GM12892 (cell line): ENCODE measurements at regions not wholly inside any gene's neighbourhood (a gene's known extent, or its start where the extent isn't known, plus 50 kb on each side); places are given as distances from the start of the nearest gene placed in this dataset.

ENCODE experiments used
- POLR2A ChIP-seq: IDR thresholded peaks from 2 replicates; pipeline ENCODE4 v1.6.1; 2011; ENCODE audit warnings: low read depth, low read length, control low read depth
- TAF1 ChIP-seq: IDR thresholded peaks from 2 replicates; pipeline ENCODE4 v1.6.1; 2011; ENCODE audit warnings: low read depth, mild to moderate bottlenecking, control low read depth, low read length, borderline replicate concordance

DNA sequence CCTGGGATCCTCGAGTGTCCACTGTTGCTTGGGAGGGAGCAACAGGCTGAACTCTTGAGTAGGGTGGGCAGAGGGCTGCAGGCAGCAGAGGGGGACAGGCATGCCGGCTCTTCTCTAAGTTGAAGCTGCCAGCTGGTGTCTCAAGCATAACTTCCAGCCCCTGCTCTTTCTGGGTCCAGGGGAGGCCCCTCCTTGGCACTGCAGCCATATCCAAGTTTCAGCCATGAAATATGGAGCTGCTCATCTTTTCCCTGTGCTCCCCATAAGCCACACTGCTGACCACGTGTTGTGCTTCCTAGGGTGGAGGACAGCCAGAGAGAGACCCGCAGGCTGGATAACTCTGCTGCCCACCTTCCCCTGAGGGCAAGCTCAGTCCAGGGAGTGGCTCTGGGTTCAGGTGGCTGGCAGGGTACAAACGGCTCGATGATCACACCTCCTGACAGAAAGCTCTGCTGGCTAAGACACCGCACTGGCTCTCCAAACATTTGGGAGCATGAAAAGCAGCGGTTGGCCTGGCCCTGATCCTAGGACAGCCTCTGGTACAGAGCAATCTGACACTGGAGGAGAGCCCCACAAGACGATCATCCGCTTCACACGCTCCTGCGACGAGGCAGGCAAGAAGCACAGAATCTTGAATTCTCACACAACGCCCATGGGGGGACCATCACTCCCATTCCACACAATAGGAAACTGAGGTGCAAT, 79.6 kb downstream of the PITPNM2 start:
- no peak for TF ChIP-seq POLR2A
- no peak for TF ChIP-seq TAF1
